Skeletal muscle satellite cell (primary cell): ENCODE measurements at regions not wholly inside any gene's neighbourhood (a gene's known extent, or its start where the extent isn't known, plus 50 kb on each side); places are given as distances from the start of the nearest gene placed in this dataset. TPM values are rescaled to one million over a fixed set of nuclear protein-coding genes. Genes with fewer than 3 reads are reported as not detected.

Experiments used
- small RNA-seq: library from RNA; depleted of rRNA; stranded (forward); fragments of <200 nt; gene quantifications from one replicate; pipeline ENCODE3, GENCODE V24; 2012

Small RNA genes in the stretch of these regions (small RNA-seq; reads per million reads assigned to genes)
- gene MIR378C, result not detected
- not detected for gene RF00019
